Tibial nerve (tissue), 4 donors: ENCODE measurements at regions not wholly inside any gene's neighbourhood (a gene's known extent, or its start where the extent isn't known, plus 50 kb on each side); places are given as distances from the start of the nearest gene placed in this dataset.

Source experiments
- EP300 ChIP-seq, 2 donors: sonication (generic); formaldehyde crosslinking; IDR thresholded peaks; one replicate each; pipeline ENCODE4 v1.6.1; 2017; ENCODE audit warnings: antibody characterized with exemption in 2 of 2, mild to moderate bottlenecking in 1 of 2
- POLR2A ChIP-seq, 2 donors: fragments of 450-650 bp; IDR thresholded peaks; one replicate each; pipeline ENCODE4 v1.6.1; 2017; ENCODE audit warnings: antibody characterized with exemption in 2 of 2, mild to moderate bottlenecking in 2 of 2, moderate library complexity in 2 of 2
- TF ChIP-seq, protein P1 (sequence below), 5 experiments: fragments of 200-600 bp in 3 of 5; fragments of 450-650 bp in 2 of 5; sonication (generic) in 3 of 5; IDR thresholded peaks; one replicate each; pipeline ENCODE4 v1.5.1; 2016 to 2019; ENCODE audit warnings: antibody characterized with exemption in 5 of 5, mild to moderate bottlenecking in 3 of 5, moderate library complexity in 2 of 5

- TF ChIP-seq EP300 (IDR thresholded peaks at IDR 0.05): no peak
- TF ChIP-seq, protein P1, sequence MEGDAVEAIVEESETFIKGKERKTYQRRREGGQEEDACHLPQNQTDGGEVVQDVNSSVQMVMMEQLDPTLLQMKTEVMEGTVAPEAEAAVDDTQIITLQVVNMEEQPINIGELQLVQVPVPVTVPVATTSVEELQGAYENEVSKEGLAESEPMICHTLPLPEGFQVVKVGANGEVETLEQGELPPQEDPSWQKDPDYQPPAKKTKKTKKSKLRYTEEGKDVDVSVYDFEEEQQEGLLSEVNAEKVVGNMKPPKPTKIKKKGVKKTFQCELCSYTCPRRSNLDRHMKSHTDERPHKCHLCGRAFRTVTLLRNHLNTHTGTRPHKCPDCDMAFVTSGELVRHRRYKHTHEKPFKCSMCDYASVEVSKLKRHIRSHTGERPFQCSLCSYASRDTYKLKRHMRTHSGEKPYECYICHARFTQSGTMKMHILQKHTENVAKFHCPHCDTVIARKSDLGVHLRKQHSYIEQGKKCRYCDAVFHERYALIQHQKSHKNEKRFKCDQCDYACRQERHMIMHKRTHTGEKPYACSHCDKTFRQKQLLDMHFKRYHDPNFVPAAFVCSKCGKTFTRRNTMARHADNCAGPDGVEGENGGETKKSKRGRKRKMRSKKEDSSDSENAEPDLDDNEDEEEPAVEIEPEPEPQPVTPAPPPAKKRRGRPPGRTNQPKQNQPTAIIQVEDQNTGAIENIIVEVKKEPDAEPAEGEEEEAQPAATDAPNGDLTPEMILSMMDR (IDR thresholded peaks at IDR 0.05): no peak
- no peak for TF ChIP-seq POLR2A (IDR thresholded peaks at IDR 0.05)
These were observed 206.5 kb downstream of the TMEM182 start for GRCh38 chr2:102968375-102968774.
